ENCODE measurements at regions not wholly inside any gene's neighbourhood (a gene's known extent, or its start where the extent isn't known, plus 50 kb on each side); places are given as distances from the start of the nearest gene placed in this dataset.

GRCh38 chr12:115296613-115297198 lies 612.7 kb upstream of the TBX3 start:
- Histone ChIP-seq H3K36me3 (ENCODE audit: control insufficient read depth in 2 of 4, insufficient read depth in 4 of 4, low read length in 3 of 4) (no peaks in the 10 kb centered on the region), H2BK5ac (ENCODE audit: low read depth, low read length) (no peak overlapping the region), H3K9ac (replicated peaks in 1 of 4; ENCODE audit: extremely low read depth in 1 of 4, low read depth in 3 of 4, low read length in 3 of 4) (no peak overlapping the region), H2BK20ac (ENCODE audit: low read length) (no peak overlapping the region), H2AFZ (ENCODE audit: low read length) (0 out of 2 replicates have a peak overlapping the region, but pooled peaks have one; percentile 42), H3K4me3 (ENCODE audit: extremely low read depth in 1 of 4, insufficient read depth in 2 of 4, low read depth in 3 of 4, low read length in 4 of 4) (no peak overlapping the region), H4K20me1 (replicated peaks in 1 of 2; ENCODE audit: control insufficient read depth in 1 of 2, insufficient read depth in 2 of 2, low read length in 2 of 2) (no peaks in the 10 kb centered on the region), H4K91ac (replicated peaks; ENCODE audit: insufficient read length, low read length) (no peak overlapping the region), H2BK12ac (ENCODE audit: low read depth, low read length) (no peak overlapping the region), H3K23me2 (ENCODE audit: low read depth, low read length) (no peaks in the 10 kb centered on the region), H3K27me3 (replicated peaks in 1 of 4; ENCODE audit: control insufficient read depth in 3 of 4, extremely low read depth in 1 of 4, insufficient read depth in 3 of 4, low read length in 3 of 4) (no peaks in the 10 kb centered on the region), H4K5ac (ENCODE audit: insufficient read length, low read depth, low read length) (no peak overlapping the region), H2BK15ac (ENCODE audit: low read length) (no peak overlapping the region), H3K4me1 (replicated peaks in 1 of 4; ENCODE audit: control insufficient read depth in 3 of 4, insufficient read depth in 4 of 4, low read length in 3 of 4) (peaks cover 0 to 12% (median 4%) of the 10 kb centered on the region in 4 experiments; a peak in 2 of 7 replicates), H3K18ac (ENCODE audit: extremely low read depth, low read length) (no peak overlapping the region), H3K23ac (ENCODE audit: insufficient read length) (no peak overlapping the region), H3K79me2 (ENCODE audit: control insufficient read depth in 1 of 2, insufficient read depth in 2 of 2, low read length in 2 of 2) (no peaks in the 10 kb centered on the region), H2AK5ac (ENCODE audit: low read depth, low read length) (no peak overlapping the region), H4K8ac (ENCODE audit: extremely low read depth, insufficient read depth, low read length) (no peak overlapping the region), H3K79me1 (ENCODE audit: low read depth, low read length) (no peaks in the 10 kb centered on the region), H3K4me2 (ENCODE audit: insufficient read depth in 1 of 2, low read depth in 2 of 2, low read length in 2 of 2) (no peak overlapping the region), H3K9me3 (ENCODE audit: insufficient read depth in 2 of 2, low read depth in 1 of 2, low read length in 1 of 2) (no peaks in the 10 kb centered on the region), H2BK120ac (replicated peaks; ENCODE audit: low read depth, low read length) (no peak overlapping the region), H3K56ac (replicated peaks; ENCODE audit: insufficient read length, low read depth, low read length) (no peak overlapping the region), H3K27ac (ENCODE audit: low read depth, low read length) (no peak overlapping the region), H3K14ac (ENCODE audit: insufficient read length) (no peak overlapping the region), H3K4ac (replicated peaks; ENCODE audit: insufficient read length, low read depth, low read length) (no peak overlapping the region)
- no peak for FAIRE-seq
- no peak for DNase-seq (ENCODE audit: low read depth in 1 of 2, low spot score in 2 of 2)
- POLR2A ChIA-PET (ENCODE audit: partially characterized antibody), result no interaction called here
- TF ChIP-seq NANOG (IDR thresholded peaks at IDR 0.05; ENCODE audit: insufficient read depth, low read depth, low read length, poor library complexity, severe bottlenecking) (no peak), SIN3A (conservative IDR thresholded peaks at IDR 0.05 in 1 of 2, IDR thresholded peaks at IDR 0.05 in 1 of 2; ENCODE audit: low read depth in 1 of 2, low read length in 2 of 2) (no peak), BCL11A (IDR thresholded peaks at IDR 0.05; ENCODE audit: low read depth in 2 of 2, low read length in 2 of 2) (no peak), BACH1 (IDR thresholded peaks at IDR 0.05; ENCODE audit: low read length) (no peak)
- CTCF ChIA-PET (ENCODE audit: partially characterized antibody), result interaction anchor here (0.9 to 1.4 kb wide), 3 partner anchors 159 to 456 kb away, joined by 3 read pairs; no protein-coding TSS in a partner anchor
- WGBS, 2 experiments (ENCODE audit: extremely low coverage in 1 of 2, insufficient coverage in 1 of 2, insufficient read length in 1 of 2, insufficient replicate concordance in 2 of 2, low coverage in 1 of 2, low lambda C conversion rate in 2 of 2, missing lambda C conversion rate in 1 of 2), result 92% methylated on average over 5 of the region's 5 CpGs; no CpG with 5 or more reads in 1 of the 2 experiments

All from H1 (cell line).